ENCODE measurements at regions not wholly inside any gene's neighbourhood (a gene's known extent, or its start where the extent isn't known, plus 50 kb on each side); places are given as distances from the start of the nearest gene placed in this dataset.

GRCh38 chr6:132995009-132995408 is 180.6 kb downstream of the RPS12 start:
- TF ChIP-seq POLR2AphosphoS5 (IDR thresholded peaks at IDR 0.05; ENCODE audit: low read depth, low read length) (no peak), REST (IDR thresholded peaks at IDR 0.05; ENCODE audit: insufficient read depth in 1 of 2, low read depth in 2 of 2, low read length in 2 of 2) (no peak)
